SK-N-SH treated with all-trans-retinoic acid at 6 μM for 48 hours (cell line): ENCODE measurements at regions not wholly inside any gene's neighbourhood (a gene's known extent, or its start where the extent isn't known, plus 50 kb on each side); places are given as distances from the start of the nearest gene placed in this dataset.
"Not testable (repeated sequence)": the region's sequence is repeated elsewhere in the genome, so short reads cannot be mapped to it uniquely, and the experiment has no call there.

ENCODE experiments used
- ATAC-seq: fragments of 200-7000 bp; cut with Tn5 transposase; 3 replicates; pipeline ENCODE4 v1.9.1; 2020; ENCODE audit warnings: mild to moderate bottlenecking, moderate library complexity
- ARNTL ChIP-seq: fragments of 450-650 bp; formaldehyde crosslinking; IDR thresholded peaks from 2 replicates; pipeline ENCODE4 v1.5.0; 2020; ENCODE audit warnings: low read depth, mild to moderate bottlenecking, moderate library complexity, borderline replicate concordance
- BACH2 ChIP-seq: fragments of 250-450 bp; sonication (Bioruptor Pico); IDR thresholded peaks from 2 replicates; pipeline ENCODE4 v1.9.0; 2021; ENCODE audit warnings: mild to moderate bottlenecking, borderline replicate concordance
- CREB5 ChIP-seq: fragments of 250-450 bp; sonication (Bioruptor Pico); IDR thresholded peaks from 2 replicates; pipeline ENCODE4 v1.5.1; 2020; ENCODE audit warnings: low read depth, mild to moderate bottlenecking, moderate library complexity
- CSDC2 ChIP-seq: fragments of 250-450 bp; sonication (Bioruptor Pico); IDR thresholded peaks from 2 replicates; pipeline ENCODE4 v1.5.0; 2020; ENCODE audit warnings: mild to moderate bottlenecking, moderate library complexity
- CSRNP3 ChIP-seq: fragments of 250-450 bp; sonication (Bioruptor Pico); IDR thresholded peaks from 2 replicates; pipeline ENCODE4 v1.5.1; 2021; ENCODE audit warnings: mild to moderate bottlenecking, moderate library complexity
- ESRRG ChIP-seq: fragments of 250-450 bp; sonication (Bioruptor Pico); IDR thresholded peaks from 2 replicates; pipeline ENCODE4 v1.6.1; 2021; ENCODE audit warnings: mild to moderate bottlenecking
- GLIS3 ChIP-seq: fragments of 250-450 bp; sonication (Bioruptor Pico); IDR thresholded peaks from 2 replicates; pipeline ENCODE4 v1.5.0; 2020; ENCODE audit warnings: mild to moderate bottlenecking, moderate library complexity
- ISL1 ChIP-seq: fragments of 250-450 bp; sonication (Bioruptor Pico); IDR thresholded peaks from 2 replicates; pipeline ENCODE4 v2.1.2; 2022; ENCODE audit warnings: mild to moderate bottlenecking, moderate library complexity
- OSR1 ChIP-seq: fragments of 250-450 bp; sonication (Bioruptor Pico); IDR thresholded peaks from 2 replicates; pipeline ENCODE4 v1.8.0; 2022; ENCODE audit warnings: moderate library complexity, mild to moderate bottlenecking, inconsistent platforms
- POU6F1 ChIP-seq: fragments of 250-450 bp; sonication (Bioruptor Pico); IDR thresholded peaks from 2 replicates; pipeline ENCODE4 v1.8.0; 2021; ENCODE audit warnings: low read depth, mild to moderate bottlenecking, moderate library complexity, borderline replicate concordance
- RARB ChIP-seq: fragments of 250-450 bp; sonication (Bioruptor Pico); IDR thresholded peaks from 2 replicates; pipeline ENCODE4 v1.8.0; 2021; ENCODE audit warnings: mild to moderate bottlenecking, moderate library complexity
- TCF4 ChIP-seq: fragments of 250-450 bp; sonication (Bioruptor Pico); IDR thresholded peaks from 2 replicates; pipeline ENCODE4 v1.8.0; 2021; ENCODE audit warnings: mild to moderate bottlenecking, moderate library complexity, borderline replicate concordance
- TOX ChIP-seq: fragments of 250-450 bp; sonication (Bioruptor Pico); IDR thresholded peaks from 2 replicates; pipeline ENCODE4 v1.8.0; 2021; ENCODE audit warnings: mild to moderate bottlenecking, moderate library complexity, borderline replicate concordance
- ZC3H10 ChIP-seq: fragments of 250-450 bp; sonication (Bioruptor Pico); IDR thresholded peaks from 2 replicates; pipeline ENCODE4 v1.5.1; 2021; ENCODE audit warnings: mild to moderate bottlenecking, moderate library complexity
- ZFP3 ChIP-seq: fragments of 250-450 bp; sonication (Bioruptor Pico); IDR thresholded peaks from 2 replicates; pipeline ENCODE4 v1.5.0; 2020; ENCODE audit warnings: mild to moderate bottlenecking, moderate library complexity
- ZFP30 ChIP-seq: fragments of 450-650 bp; formaldehyde crosslinking; IDR thresholded peaks from 2 replicates; pipeline ENCODE4 v1.5.0; 2022; ENCODE audit warnings: mild to moderate bottlenecking, moderate library complexity
- ZNF565 ChIP-seq: fragments of 450-650 bp; formaldehyde crosslinking; conservative IDR thresholded peaks from 2 replicates; pipeline ENCODE4 v1.5.0; 2020; ENCODE audit warnings: low read depth, mild to moderate bottlenecking, moderate library complexity
- ZNF70 ChIP-seq: fragments of 450-650 bp; formaldehyde crosslinking; IDR thresholded peaks from 2 replicates; pipeline ENCODE4 v1.5.0; 2020; ENCODE audit warnings: mild to moderate bottlenecking, moderate library complexity
- ZNF8 ChIP-seq: fragments of 450-650 bp; formaldehyde crosslinking; IDR thresholded peaks from 2 replicates; pipeline ENCODE4 v1.5.0; 2020; ENCODE audit warnings: mild to moderate bottlenecking, moderate library complexity
- TF ChIP-seq, protein P1 (sequence below): fragments of 250-450 bp; sonication (Bioruptor Pico); IDR thresholded peaks from 2 replicates; pipeline ENCODE4 v1.5.0; 2020; ENCODE audit warnings: mild to moderate bottlenecking, moderate library complexity
- TF ChIP-seq, protein P2 (sequence below): fragments of 250-450 bp; sonication (Bioruptor Pico); IDR thresholded peaks from 2 replicates; pipeline ENCODE4 v1.8.0; 2020; ENCODE audit warnings: mild to moderate bottlenecking, moderate library complexity, borderline replicate concordance

DNA sequence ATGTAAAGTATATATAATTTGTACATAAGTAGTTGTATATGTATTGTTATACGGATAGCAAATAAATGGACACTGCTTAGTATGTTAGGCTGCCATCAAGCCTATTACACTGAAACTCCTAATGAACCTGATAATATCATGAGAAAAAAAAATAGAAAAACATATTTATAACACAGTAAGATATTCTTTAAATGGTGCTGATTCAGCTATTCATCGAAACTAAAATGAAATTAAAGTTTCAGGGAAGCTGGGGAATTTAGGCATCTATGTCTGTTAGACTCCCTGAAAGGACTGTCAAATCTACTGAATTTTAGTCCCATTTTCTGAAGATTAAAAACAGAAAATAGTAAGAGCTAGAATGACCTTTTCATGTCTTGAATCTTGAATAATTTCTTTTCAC lies 647.1 kb upstream of the PABPC4L start:
- ATAC-seq, result no peak
- TF ChIP-seq POU6F1 (CRISPR knock-in tag), result no peak
- TF ChIP-seq BACH2 (CRISPR knock-in tag), result no peak
- TF ChIP-seq CREB5 (CRISPR knock-in tag), result no peak
- TF ChIP-seq ZC3H10 (CRISPR knock-in tag), result no peak
- TF ChIP-seq ZFP30 (CRISPR knock-in tag), result no peak
- no peak for TF ChIP-seq ESRRG (CRISPR knock-in tag)
- TF ChIP-seq TCF4 (CRISPR knock-in tag), result no peak
- no peak for TF ChIP-seq RARB (CRISPR knock-in tag)

GRCh38 chr4:134830741-134831140 lies 629.2 kb upstream of the PABPC4L start:
- ATAC-seq, result not testable (repeated sequence)

DNA sequence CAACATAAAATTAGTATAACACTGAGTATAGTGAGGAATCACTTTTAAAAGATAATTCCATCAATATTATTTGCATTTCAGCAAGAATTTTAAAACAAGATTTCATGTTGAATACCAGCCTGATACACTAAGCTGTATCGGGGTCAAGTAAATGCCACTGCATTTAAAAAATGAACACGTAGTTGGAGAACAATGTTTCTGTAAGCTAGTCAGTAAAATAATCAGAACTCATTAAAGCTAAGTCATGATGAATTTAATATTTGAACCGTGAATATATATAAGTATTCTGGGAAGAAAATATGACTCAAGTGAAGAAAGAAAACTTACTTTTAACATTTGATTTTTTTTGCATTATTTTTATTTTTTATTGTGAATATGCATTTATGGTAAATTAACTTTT lies 611.0 kb upstream of the PABPC4L start:
- ATAC-seq, result no peak
- no peak for TF ChIP-seq BACH2 (CRISPR knock-in tag)
- TF ChIP-seq ZC3H10 (CRISPR knock-in tag), result no peak
- TF ChIP-seq ZFP3 (CRISPR knock-in tag), result no peak
- TF ChIP-seq CSDC2 (CRISPR knock-in tag), result no peak
- no peak for TF ChIP-seq ESRRG (CRISPR knock-in tag)
- TF ChIP-seq, protein P1, sequence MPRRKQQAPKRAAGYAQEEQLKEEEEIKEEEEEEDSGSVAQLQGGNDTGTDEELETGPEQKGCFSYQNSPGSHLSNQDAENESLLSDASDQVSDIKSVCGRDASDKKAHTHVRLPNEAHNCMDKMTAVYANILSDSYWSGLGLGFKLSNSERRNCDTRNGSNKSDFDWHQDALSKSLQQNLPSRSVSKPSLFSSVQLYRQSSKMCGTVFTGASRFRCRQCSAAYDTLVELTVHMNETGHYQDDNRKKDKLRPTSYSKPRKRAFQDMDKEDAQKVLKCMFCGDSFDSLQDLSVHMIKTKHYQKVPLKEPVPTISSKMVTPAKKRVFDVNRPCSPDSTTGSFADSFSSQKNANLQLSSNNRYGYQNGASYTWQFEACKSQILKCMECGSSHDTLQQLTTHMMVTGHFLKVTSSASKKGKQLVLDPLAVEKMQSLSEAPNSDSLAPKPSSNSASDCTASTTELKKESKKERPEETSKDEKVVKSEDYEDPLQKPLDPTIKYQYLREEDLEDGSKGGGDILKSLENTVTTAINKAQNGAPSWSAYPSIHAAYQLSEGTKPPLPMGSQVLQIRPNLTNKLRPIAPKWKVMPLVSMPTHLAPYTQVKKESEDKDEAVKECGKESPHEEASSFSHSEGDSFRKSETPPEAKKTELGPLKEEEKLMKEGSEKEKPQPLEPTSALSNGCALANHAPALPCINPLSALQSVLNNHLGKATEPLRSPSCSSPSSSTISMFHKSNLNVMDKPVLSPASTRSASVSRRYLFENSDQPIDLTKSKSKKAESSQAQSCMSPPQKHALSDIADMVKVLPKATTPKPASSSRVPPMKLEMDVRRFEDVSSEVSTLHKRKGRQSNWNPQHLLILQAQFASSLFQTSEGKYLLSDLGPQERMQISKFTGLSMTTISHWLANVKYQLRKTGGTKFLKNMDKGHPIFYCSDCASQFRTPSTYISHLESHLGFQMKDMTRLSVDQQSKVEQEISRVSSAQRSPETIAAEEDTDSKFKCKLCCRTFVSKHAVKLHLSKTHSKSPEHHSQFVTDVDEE (CRISPR knock-in tag), result no peak
- TF ChIP-seq ZNF8 (CRISPR knock-in tag), result no peak
- TF ChIP-seq RARB (CRISPR knock-in tag), result no peak
- no peak for TF ChIP-seq ZNF565
- TF ChIP-seq, protein P2, sequence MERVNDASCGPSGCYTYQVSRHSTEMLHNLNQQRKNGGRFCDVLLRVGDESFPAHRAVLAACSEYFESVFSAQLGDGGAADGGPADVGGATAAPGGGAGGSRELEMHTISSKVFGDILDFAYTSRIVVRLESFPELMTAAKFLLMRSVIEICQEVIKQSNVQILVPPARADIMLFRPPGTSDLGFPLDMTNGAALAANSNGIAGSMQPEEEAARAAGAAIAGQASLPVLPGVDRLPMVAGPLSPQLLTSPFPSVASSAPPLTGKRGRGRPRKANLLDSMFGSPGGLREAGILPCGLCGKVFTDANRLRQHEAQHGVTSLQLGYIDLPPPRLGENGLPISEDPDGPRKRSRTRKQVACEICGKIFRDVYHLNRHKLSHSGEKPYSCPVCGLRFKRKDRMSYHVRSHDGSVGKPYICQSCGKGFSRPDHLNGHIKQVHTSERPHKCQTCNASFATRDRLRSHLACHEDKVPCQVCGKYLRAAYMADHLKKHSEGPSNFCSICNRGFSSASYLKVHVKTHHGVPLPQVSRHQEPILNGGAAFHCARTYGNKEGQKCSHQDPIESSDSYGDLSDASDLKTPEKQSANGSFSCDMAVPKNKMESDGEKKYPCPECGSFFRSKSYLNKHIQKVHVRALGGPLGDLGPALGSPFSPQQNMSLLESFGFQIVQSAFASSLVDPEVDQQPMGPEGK (CRISPR knock-in tag), result no peak
- TF ChIP-seq GLIS3 (CRISPR knock-in tag), result no peak
- TF ChIP-seq ARNTL, result no peak
- no peak for TF ChIP-seq OSR1 (CRISPR knock-in tag)
- TF ChIP-seq ISL1 (CRISPR knock-in tag), result no peak
- TF ChIP-seq ZNF70, result no peak
- no peak for TF ChIP-seq CREB5 (CRISPR knock-in tag)
- TF ChIP-seq, all 23 proteins: peak for 0

DNA sequence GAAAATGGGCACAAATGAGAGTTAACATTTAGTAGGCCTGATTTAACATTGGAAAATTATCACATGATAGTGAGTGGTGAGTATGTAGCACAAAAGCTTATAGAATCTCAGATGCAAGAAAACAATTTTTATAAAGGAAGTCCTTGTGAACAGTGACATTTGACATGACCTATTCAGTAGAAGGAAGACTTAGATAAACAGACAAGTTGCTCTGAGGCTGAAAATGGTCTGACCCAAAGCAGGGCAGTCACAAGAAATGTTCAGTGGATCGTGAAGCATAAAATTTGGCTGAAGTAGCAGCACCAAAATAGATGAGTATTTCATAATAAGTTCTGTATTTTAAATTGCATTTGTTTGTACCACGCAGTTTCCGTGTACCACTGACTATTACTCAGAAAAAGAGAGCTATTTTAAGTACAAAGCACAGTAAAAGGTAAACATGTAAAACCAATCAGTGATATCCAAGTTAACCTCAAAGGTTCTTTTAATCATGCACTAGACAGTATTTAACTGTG lies 605.7 kb upstream of the PABPC4L start:
- no peak for ATAC-seq
- TF ChIP-seq GLIS3 (CRISPR knock-in tag), result no peak
- no peak for TF ChIP-seq TCF4 (CRISPR knock-in tag)
- no peak for TF ChIP-seq CSRNP3 (CRISPR knock-in tag)
- no peak for TF ChIP-seq ISL1 (CRISPR knock-in tag)
- no peak for TF ChIP-seq ZFP3 (CRISPR knock-in tag)
- TF ChIP-seq, protein P2 (CRISPR knock-in tag), result no peak
- no peak for TF ChIP-seq TOX (CRISPR knock-in tag)
- TF ChIP-seq, all 23 proteins: peak for 0
